C4-2B (cell line): ENCODE measurements at regions not wholly inside any gene's neighbourhood (a gene's known extent, or its start where the extent isn't known, plus 50 kb on each side); places are given as distances from the start of the nearest gene placed in this dataset.

Experiments used
- ZFX ChIP-seq: fragments of 450-650 bp; IDR thresholded peaks from 2 replicates; pipeline ENCODE4 v1.6.1; 2017
- TF ChIP-seq, protein P1 (sequence below): fragments of 450-650 bp; conservative IDR thresholded peaks from 2 replicates; pipeline ENCODE4 v1.5.1; 2017; ENCODE audit warnings: mild to moderate bottlenecking

DNA sequence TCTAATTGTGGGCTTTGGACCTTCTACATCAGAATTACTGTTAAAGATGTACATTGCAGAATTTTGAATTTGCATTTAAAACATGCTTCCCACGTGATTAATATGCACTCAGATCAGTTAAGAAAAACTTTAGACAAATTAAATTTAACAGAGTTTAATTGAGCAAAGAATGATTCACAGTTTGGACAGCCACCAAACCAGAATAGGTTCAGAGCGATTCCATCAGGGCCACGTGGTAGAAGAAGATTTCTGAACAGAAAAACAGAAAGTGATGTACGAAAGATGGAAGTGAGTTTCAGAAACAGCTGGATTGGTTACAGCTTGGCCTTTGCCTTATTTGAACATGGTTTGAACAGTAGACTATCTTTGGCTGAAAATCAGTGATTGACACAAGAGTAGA, 704.2 kb upstream of the MAP3K7 start:
- TF ChIP-seq, protein P1, sequence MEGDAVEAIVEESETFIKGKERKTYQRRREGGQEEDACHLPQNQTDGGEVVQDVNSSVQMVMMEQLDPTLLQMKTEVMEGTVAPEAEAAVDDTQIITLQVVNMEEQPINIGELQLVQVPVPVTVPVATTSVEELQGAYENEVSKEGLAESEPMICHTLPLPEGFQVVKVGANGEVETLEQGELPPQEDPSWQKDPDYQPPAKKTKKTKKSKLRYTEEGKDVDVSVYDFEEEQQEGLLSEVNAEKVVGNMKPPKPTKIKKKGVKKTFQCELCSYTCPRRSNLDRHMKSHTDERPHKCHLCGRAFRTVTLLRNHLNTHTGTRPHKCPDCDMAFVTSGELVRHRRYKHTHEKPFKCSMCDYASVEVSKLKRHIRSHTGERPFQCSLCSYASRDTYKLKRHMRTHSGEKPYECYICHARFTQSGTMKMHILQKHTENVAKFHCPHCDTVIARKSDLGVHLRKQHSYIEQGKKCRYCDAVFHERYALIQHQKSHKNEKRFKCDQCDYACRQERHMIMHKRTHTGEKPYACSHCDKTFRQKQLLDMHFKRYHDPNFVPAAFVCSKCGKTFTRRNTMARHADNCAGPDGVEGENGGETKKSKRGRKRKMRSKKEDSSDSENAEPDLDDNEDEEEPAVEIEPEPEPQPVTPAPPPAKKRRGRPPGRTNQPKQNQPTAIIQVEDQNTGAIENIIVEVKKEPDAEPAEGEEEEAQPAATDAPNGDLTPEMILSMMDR = no peak
- TF ChIP-seq ZFX = no peak
